NB4 (cell line): ENCODE measurements at regions not wholly inside any gene's neighbourhood (a gene's known extent, or its start where the extent isn't known, plus 50 kb on each side); places are given as distances from the start of the nearest gene placed in this dataset.

Experiments used
- MYC ChIP-seq: IDR thresholded peaks from 2 replicates; pipeline ENCODE4 v1.6.1; 2011; ENCODE audit warnings: low read depth, low read length
- POLR2A ChIP-seq: IDR thresholded peaks from 2 replicates; pipeline ENCODE4 v1.6.1; 2011; ENCODE audit warnings: mild to moderate bottlenecking; ENCODE audit not compliant: insufficient read length; ENCODE audit errors: extremely low read depth
- TF ChIP-seq, protein P1 (sequence below): IDR thresholded peaks from one replicate; pipeline ENCODE4 v1.5.1; 2012; ENCODE audit warnings: low read depth, low read length
- TF ChIP-seq, protein P2 (sequence below): IDR thresholded peaks from 2 replicates; pipeline ENCODE4 v1.6.1; 2011; ENCODE audit warnings: low read depth, low read length

DNA sequence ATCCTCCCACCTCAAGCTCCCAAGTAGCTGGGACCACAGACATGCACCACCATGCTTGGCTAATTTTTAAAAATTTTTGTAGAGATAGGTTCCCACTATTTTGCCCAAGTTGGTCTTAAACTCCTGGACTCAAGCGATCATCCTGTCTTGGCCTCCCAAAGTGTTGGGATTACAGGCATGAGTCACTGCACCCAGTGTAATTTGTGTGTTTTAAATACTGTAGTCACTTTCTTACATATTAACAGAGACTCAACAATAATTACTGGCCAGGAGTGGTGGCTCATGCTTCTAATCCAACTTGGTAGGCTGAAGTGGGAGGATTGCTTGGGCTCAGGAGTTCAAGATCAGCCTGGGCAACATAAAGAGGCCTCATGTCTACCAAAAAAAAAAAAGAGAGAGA lies 293.0 kb downstream of the RDH14 start:
- TF ChIP-seq, protein P1, sequence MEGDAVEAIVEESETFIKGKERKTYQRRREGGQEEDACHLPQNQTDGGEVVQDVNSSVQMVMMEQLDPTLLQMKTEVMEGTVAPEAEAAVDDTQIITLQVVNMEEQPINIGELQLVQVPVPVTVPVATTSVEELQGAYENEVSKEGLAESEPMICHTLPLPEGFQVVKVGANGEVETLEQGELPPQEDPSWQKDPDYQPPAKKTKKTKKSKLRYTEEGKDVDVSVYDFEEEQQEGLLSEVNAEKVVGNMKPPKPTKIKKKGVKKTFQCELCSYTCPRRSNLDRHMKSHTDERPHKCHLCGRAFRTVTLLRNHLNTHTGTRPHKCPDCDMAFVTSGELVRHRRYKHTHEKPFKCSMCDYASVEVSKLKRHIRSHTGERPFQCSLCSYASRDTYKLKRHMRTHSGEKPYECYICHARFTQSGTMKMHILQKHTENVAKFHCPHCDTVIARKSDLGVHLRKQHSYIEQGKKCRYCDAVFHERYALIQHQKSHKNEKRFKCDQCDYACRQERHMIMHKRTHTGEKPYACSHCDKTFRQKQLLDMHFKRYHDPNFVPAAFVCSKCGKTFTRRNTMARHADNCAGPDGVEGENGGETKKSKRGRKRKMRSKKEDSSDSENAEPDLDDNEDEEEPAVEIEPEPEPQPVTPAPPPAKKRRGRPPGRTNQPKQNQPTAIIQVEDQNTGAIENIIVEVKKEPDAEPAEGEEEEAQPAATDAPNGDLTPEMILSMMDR, result no peak
- TF ChIP-seq, protein P2, sequence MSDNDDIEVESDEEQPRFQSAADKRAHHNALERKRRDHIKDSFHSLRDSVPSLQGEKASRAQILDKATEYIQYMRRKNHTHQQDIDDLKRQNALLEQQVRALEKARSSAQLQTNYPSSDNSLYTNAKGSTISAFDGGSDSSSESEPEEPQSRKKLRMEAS, result no peak
- TF ChIP-seq POLR2A, result no peak
- no peak for TF ChIP-seq MYC
